ENCODE measurements at regions not wholly inside any gene's neighbourhood (a gene's known extent, or its start where the extent isn't known, plus 50 kb on each side); places are given as distances from the start of the nearest gene placed in this dataset.

GRCh38 chr15:92565351-92566125 lies 90.0 kb downstream of the FAM174B start:
- H3K9me3 ChIP-seq: peaks cover 6% of the 10 kb centered on the region; the same call in 1 of the 2 replicates
- no peaks in the 10 kb centered on the region for H3K27me3 ChIP-seq (ENCODE audit: low read depth)
- no peak overlapping the region for H3K4me3 ChIP-seq
- in situ Hi-C loops (cut with MboI; ENCODE audit: low sequenced_read_pairs): no loop called here
- no peaks in the 10 kb centered on the region for H3K36me3 ChIP-seq (replicated peaks)
- no peak for DNase-seq (ENCODE audit: low spot score in 2 of 2)
- no peaks in the 10 kb centered on the region for H3K4me1 ChIP-seq

DNA sequence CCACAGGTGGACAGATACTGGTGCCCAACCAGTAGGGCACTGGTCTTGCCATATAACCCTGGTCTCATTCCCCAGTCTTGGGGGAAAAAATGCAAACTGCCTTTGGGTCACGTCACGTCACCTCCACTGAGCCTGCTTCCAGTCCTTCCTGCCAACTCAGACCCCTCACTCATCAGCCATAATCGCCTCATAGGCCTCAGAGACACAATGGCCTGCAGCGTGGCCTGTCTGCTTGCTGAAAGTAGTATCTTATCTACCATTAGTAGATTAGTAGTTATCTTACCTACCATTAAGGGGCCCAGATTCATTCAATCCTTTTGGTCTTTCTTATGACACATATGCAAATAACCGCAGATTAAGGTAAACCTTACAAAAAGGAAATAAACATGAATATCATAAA lies 93.8 kb downstream of the FAM174B start:
- Histone ChIP-seq H3K4me3 (no peak overlapping the region), H3K27me3 (ENCODE audit: low read depth) (no peaks in the 10 kb centered on the region)
- in situ Hi-C loops (cut with MboI; ENCODE audit: low sequenced_read_pairs): no loop called here

GRCh38 chr15:92553317-92553716 lies 102.3 kb downstream of the FAM174B start:
- Histone ChIP-seq H3K36me3 (replicated peaks) (no peaks in the 10 kb centered on the region), H3K27me3 (ENCODE audit: low read depth) (peaks cover 27% of the 10 kb centered on the region), H3K4me1 (no peaks in the 10 kb centered on the region), H3K4me3 (no peak overlapping the region), H3K9me3 (no peaks in the 10 kb centered on the region)
- in situ Hi-C loops (cut with MboI; ENCODE audit: low sequenced_read_pairs): no loop called here
- DNase-seq (ENCODE audit: low spot score in 2 of 2): no peak

More for the DNA sequence above, 93.8 kb downstream of the FAM174B start:
- no peaks in the 10 kb centered on the region for H3K36me3 ChIP-seq (replicated peaks)
- no peaks in the 10 kb centered on the region for H3K4me1 ChIP-seq
- no peaks in the 10 kb centered on the region for H3K9me3 ChIP-seq
- no peak for DNase-seq (ENCODE audit: low spot score in 2 of 2)

- Histone ChIP-seq H3K27me3 (ENCODE audit: low read depth) (peaks cover 30% of the 10 kb centered on the region), H3K36me3 (replicated peaks) (no peaks in the 10 kb centered on the region), H3K4me3 (no peak overlapping the region), H3K4me1 (no peaks in the 10 kb centered on the region), H3K9me3 (no peaks in the 10 kb centered on the region)
- no peak for DNase-seq (ENCODE audit: low spot score in 2 of 2)
- in situ Hi-C loops (cut with MboI; ENCODE audit: low sequenced_read_pairs): no loop called here
Measured at GRCh38 chr15:92545996-92546395, 109.6 kb downstream of the FAM174B start.

DNA sequence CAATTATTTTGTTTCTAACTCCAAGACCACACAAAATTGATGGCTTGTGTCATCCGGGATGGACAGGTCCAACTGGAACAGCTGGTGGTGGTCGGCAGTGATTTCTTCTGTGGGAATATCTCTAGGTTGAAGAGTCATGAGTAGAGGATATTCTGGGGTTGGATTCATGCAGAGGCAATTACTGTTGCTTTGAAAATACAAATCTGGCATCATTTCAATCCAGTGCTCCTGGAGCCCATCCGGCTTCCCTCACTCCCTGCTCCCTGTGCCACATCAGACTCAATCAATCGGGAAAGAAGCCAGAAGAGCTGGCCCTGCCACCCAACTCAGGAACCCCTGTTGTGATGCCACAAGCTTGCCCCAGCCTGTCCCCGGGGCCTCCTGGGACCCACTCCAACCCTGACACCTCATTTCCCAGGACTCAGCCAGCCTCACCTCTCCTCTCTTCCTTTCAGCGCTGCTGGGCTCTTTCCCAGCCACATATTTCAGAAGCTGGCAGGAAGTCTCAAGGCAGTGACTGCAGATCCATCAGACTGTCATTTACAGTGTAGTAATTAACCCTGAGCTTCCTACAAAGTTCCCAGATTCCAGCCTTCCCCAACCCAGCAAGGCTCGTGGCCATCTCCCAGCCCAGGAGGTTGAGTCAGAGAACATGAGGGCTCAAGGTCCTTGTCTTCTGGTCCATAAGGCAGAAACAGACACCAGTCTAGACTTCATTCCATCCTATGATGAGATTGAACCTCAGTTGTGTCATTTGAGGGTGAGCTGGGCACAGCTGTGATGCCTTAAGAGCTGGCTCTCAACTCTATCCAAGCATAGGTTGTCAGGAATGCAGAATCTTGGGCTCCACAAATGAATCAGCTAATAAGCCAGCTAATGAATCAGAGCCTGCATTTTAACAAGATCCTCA lies 114.0 kb downstream of the FAM174B start:
- Histone ChIP-seq H3K36me3 (replicated peaks) (no peaks in the 10 kb centered on the region), H3K4me1 (no peaks in the 10 kb centered on the region), H3K4me3 (no peak overlapping the region), H3K9me3 (no peaks in the 10 kb centered on the region), H3K27me3 (ENCODE audit: low read depth) (peaks cover 19% of the 10 kb centered on the region)
- DNase-seq (ENCODE audit: low spot score in 2 of 2): no peak
- in situ Hi-C loops (cut with MboI; ENCODE audit: low sequenced_read_pairs): no loop called here

DNA sequence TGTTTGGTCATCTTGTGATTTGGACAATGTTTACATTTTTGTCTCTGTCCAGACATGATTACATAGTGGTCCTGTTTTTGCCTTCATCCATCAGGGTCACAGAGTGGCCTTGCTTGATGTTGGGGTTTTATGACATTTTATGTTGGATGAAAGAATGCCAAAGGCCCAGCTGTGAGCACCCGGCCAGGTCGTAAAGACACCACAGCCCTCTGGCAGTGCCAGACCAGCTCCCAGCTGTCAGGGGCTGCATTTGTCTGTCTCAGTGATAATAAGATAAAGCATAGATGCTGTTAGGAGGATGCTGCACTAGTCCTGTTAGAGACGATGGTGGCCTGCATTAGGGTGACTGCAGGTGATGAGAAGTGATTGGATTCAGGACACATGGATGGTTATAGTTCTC lies 117.5 kb downstream of the FAM174B start:
- in situ Hi-C loops (cut with MboI; ENCODE audit: low sequenced_read_pairs): no loop called here
- no peaks in the 10 kb centered on the region for H3K36me3 ChIP-seq (replicated peaks)
- no peaks in the 10 kb centered on the region for H3K4me1 ChIP-seq
- no peak overlapping the region for H3K4me3 ChIP-seq
- DNase-seq (ENCODE audit: low spot score in 2 of 2): no peak
- peaks cover 4% of the 10 kb centered on the region; the same call in 1 of the 2 replicates for H3K9me3 ChIP-seq
- peaks cover 16% of the 10 kb centered on the region for H3K27me3 ChIP-seq (ENCODE audit: low read depth)

GRCh38 chr15:92533298-92533697 lies 122.3 kb downstream of the FAM174B start:
- Histone ChIP-seq H3K27me3 (ENCODE audit: low read depth) (peaks cover 25% of the 10 kb centered on the region), H3K9me3 (peaks cover 12% of the 10 kb centered on the region; the same call in 1 of the 2 replicates), H3K36me3 (replicated peaks) (no peaks in the 10 kb centered on the region), H3K4me3 (no peak overlapping the region), H3K4me1 (no peaks in the 10 kb centered on the region)
- no peak for DNase-seq (ENCODE audit: low spot score in 2 of 2)
- in situ Hi-C loops (cut with MboI; ENCODE audit: low sequenced_read_pairs): no loop called here

DNA sequence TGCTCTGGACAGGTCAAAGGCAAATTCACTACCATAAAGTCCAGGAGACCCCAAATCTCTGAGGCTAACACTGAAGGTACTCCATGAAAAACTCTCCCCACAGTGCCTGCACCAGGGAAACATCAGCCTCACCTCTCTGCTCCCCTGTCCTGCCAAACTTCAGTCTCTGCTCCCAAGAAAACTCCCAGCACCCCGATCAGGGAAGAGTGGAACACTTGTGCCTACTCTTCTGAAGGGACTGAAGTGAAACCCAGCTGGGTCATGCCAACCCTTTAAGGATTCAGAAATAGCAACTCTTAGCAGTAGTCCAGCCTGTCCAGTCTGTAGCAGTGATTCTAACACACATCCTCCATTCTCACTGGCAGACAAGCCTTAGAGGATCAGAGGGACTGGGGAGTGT lies 124.2 kb downstream of the FAM174B start:
- in situ Hi-C loops (cut with MboI; ENCODE audit: low sequenced_read_pairs): no loop called here
- Histone ChIP-seq H3K36me3 (replicated peaks) (no peaks in the 10 kb centered on the region), H3K9me3 (peaks cover 12% of the 10 kb centered on the region; the same call in 1 of the 2 replicates), H3K4me1 (no peaks in the 10 kb centered on the region), H3K27me3 (ENCODE audit: low read depth) (peaks cover 16% of the 10 kb centered on the region), H3K4me3 (no peak overlapping the region)
- DNase-seq (ENCODE audit: low spot score in 2 of 2): no peak

DNA sequence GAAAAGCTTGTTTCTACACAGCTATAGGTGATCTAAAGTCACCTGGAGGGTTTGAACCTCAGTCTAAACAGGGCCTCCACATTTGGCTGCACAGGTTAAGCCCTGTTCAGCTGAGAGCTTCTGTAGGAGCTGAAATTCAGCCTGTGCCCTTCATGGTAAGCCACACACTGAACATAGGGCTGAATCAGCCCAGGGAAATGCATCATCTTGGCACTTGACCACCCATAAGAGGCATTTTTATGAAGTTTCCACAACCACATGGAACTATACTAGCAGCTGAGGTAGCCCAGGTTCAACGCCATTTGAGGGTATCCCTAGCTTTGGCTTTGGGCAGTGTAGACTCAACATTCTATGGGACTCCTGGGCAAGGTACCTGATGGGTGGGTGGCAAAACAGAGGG lies 126.8 kb downstream of the FAM174B start:
- DNase-seq (ENCODE audit: low spot score in 2 of 2): no peak
- H3K27me3 ChIP-seq (ENCODE audit: low read depth): peaks cover 15% of the 10 kb centered on the region
- in situ Hi-C loops (cut with MboI; ENCODE audit: low sequenced_read_pairs): no loop called here

DNA sequence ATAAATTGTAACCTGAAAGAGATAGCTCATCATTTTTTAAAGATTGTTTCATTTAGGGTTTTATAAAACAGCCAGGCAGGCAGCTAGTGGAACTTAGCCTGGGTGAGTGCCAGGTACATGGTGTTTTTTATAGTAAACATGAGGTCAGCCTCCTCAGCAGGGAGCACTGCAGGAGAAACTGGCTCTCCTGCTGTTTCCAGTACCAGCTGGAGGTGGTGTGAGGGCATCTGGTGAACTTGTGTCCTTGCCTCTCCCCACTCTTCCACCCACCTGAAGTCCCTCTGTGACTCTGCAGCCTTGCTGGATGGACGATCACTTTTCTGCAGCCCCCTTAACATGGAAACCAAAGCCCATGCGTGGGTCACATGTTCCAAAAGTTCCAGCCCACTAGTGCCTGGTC lies 128.4 kb downstream of the FAM174B start:
- Histone ChIP-seq H3K4me3 (no peak overlapping the region), H3K9me3 (peaks cover 7% of the 10 kb centered on the region; the same call in 1 of the 2 replicates), H3K4me1 (peaks cover under 1% of the 10 kb centered on the region), H3K36me3 (replicated peaks) (no peaks in the 10 kb centered on the region), H3K27me3 (ENCODE audit: low read depth) (peaks cover 9% of the 10 kb centered on the region; the same call in 1 of the 2 replicates)
- DNase-seq (ENCODE audit: low spot score in 2 of 2): no peak
- in situ Hi-C loops (cut with MboI; ENCODE audit: low sequenced_read_pairs): no loop called here

More for the DNA sequence above, 126.8 kb downstream of the FAM174B start:
- no peak overlapping the region for H3K4me3 ChIP-seq
- H3K36me3 ChIP-seq (replicated peaks): no peaks in the 10 kb centered on the region
- peaks cover 7% of the 10 kb centered on the region; the same call in 1 of the 2 replicates for H3K9me3 ChIP-seq
- no peaks in the 10 kb centered on the region for H3K4me1 ChIP-seq

GRCh38 chr15:92525758-92526245 lies 129.8 kb downstream of the FAM174B start:
- 0 out of 2 replicates have a peak, but pooled peaks cover 4% of the 10 kb centered on the region for H3K27me3 ChIP-seq (ENCODE audit: low read depth)
- H3K9me3 ChIP-seq: peaks cover 7% of the 10 kb centered on the region; the same call in 1 of the 2 replicates
- peaks cover 11% of the 10 kb centered on the region for H3K4me1 ChIP-seq
- no peak overlapping the region for H3K4me3 ChIP-seq
- no peak for DNase-seq (ENCODE audit: low spot score in 2 of 2)
- no peaks in the 10 kb centered on the region for H3K36me3 ChIP-seq (replicated peaks)
- in situ Hi-C loops (cut with MboI; ENCODE audit: low sequenced_read_pairs): no loop called here

GRCh38 chr15:92524874-92525565 lies 130.6 kb downstream of the FAM174B start:
- H3K4me1 ChIP-seq: peaks cover 12% of the 10 kb centered on the region
- no peaks in the 10 kb centered on the region for H3K27me3 ChIP-seq (ENCODE audit: low read depth)
- peaks cover 5% of the 10 kb centered on the region; the same call in 1 of the 2 replicates for H3K9me3 ChIP-seq
- in situ Hi-C loops (cut with MboI; ENCODE audit: low sequenced_read_pairs): loop anchor here (25.0 kb wide), 1 partner anchor 187 kb away; no protein-coding TSS in a partner anchor
- DNase-seq (ENCODE audit: low spot score in 2 of 2): no peak
- H3K4me3 ChIP-seq: no peak overlapping the region
- no peaks in the 10 kb centered on the region for H3K36me3 ChIP-seq (replicated peaks)

DNA sequence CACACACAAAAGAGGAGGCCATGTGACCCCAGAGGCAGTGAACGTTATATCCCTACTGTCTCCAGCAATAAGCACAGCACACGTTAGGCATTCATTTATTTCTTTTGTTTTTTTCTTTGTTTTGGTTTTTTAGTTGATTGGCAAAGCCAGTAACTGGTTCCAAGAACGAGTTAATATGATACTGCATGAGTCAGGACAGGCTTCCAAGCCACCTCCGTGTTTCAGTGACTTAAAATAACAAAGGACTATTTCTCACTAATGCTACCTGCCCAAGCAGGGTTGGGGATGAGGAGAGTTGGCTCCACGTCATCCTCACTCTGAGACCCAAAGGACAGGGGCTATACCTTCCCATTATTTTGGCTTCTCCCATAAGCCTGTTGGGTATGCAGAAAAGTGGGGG lies 130.5 kb downstream of the ST8SIA2 start:
- Histone ChIP-seq H3K9me3 (no peaks in the 10 kb centered on the region), H3K4me1 (peaks cover 12% of the 10 kb centered on the region), H3K36me3 (replicated peaks) (no peaks in the 10 kb centered on the region), H3K4me3 (no peak overlapping the region), H3K27me3 (ENCODE audit: low read depth) (no peaks in the 10 kb centered on the region)
- in situ Hi-C loops (cut with MboI; ENCODE audit: low sequenced_read_pairs): loop anchor here (25.0 kb wide), 1 partner anchor 188 kb away; no protein-coding TSS in a partner anchor
- DNase-seq (ENCODE audit: low spot score in 2 of 2): no peak
